HG03432 (cell line): ENCODE measurements at regions not wholly inside any gene's neighbourhood (a gene's known extent, or its start where the extent isn't known, plus 50 kb on each side); places are given as distances from the start of the nearest gene placed in this dataset.
"Not testable (repeated sequence)": the region's sequence is repeated elsewhere in the genome, so short reads cannot be mapped to it uniquely, and the experiment has no call there.

ENCODE experiments used
- ATAC-seq: cut with Tn5 transposase; IDR thresholded peaks from one replicate; pipeline ENCODE4 v1.9.1; 2021; ENCODE audit warnings: mild to moderate bottlenecking, moderate library complexity; ENCODE audit not compliant: unreplicated experiment

GRCh38 chr10:56585447-56586171, 224.6 kb upstream of the ZWINT start:
- ATAC-seq = no peak

GRCh38 chr10:56583316-56583715, 222.3 kb upstream of the ZWINT start:
- no peak for ATAC-seq

- ATAC-seq = no peak
These were observed 206.5 kb upstream of the ZWINT start for GRCh38 chr10:56567580-56567979.

- no peak for ATAC-seq
These were observed 200.3 kb upstream of the ZWINT start for GRCh38 chr10:56561336-56561735.

- no peak for ATAC-seq
These were observed 190.0 kb upstream of the ZWINT start for GRCh38 chr10:56551037-56551436.

- no peak for ATAC-seq
These were observed 186.1 kb upstream of the ZWINT start for GRCh38 chr10:56547163-56547562.

GRCh38 chr10:56537984-56538383, 176.9 kb upstream of the ZWINT start:
- ATAC-seq = no peak

- no peak for ATAC-seq
These were observed 161.1 kb upstream of the ZWINT start for GRCh38 chr10:56522166-56522565.

GRCh38 chr10:56508562-56508961, 147.5 kb upstream of the ZWINT start:
- no peak for ATAC-seq

GRCh38 chr10:56507033-56507432, 146.0 kb upstream of the ZWINT start:
- ATAC-seq = no peak

GRCh38 chr10:56505555-56505954, 144.5 kb upstream of the ZWINT start:
- no peak for ATAC-seq

- ATAC-seq = peak; percentile 61
These were observed 135.1 kb upstream of the ZWINT start for GRCh38 chr10:56496186-56496486.

- no peak for ATAC-seq
These were observed 126.7 kb upstream of the ZWINT start for GRCh38 chr10:56487746-56488145.

- no peak for ATAC-seq
These were observed 120.5 kb upstream of the ZWINT start for GRCh38 chr10:56481521-56482091.

- no peak for ATAC-seq
These were observed 111.9 kb upstream of the ZWINT start for GRCh38 chr10:56472978-56473377.

GRCh38 chr10:56470701-56471100, 109.6 kb upstream of the ZWINT start:
- no peak for ATAC-seq

GRCh38 chr10:56469482-56469881, 108.4 kb upstream of the ZWINT start:
- ATAC-seq = no peak

GRCh38 chr10:56466005-56466404, 104.9 kb upstream of the ZWINT start:
- no peak for ATAC-seq

- ATAC-seq = no peak
These were observed 88.7 kb upstream of the ZWINT start for GRCh38 chr10:56449770-56450169.

- not testable (repeated sequence) for ATAC-seq
These were observed 86.6 kb upstream of the ZWINT start for GRCh38 chr10:56447613-56448012.

- not testable (repeated sequence) for ATAC-seq
These were observed 80.3 kb upstream of the ZWINT start for GRCh38 chr10:56441337-56441736.
